Gastrocnemius medialis (tissue), 4 donors: ENCODE measurements at regions not wholly inside any gene's neighbourhood (a gene's known extent, or its start where the extent isn't known, plus 50 kb on each side); places are given as distances from the start of the nearest gene placed in this dataset.

Experiments
- POLR2A ChIP-seq, 2 donors: fragments of 450-650 bp; IDR thresholded peaks; one replicate each; pipeline ENCODE4 v1.6.1; 2017; ENCODE audit warnings: antibody characterized with exemption in 2 of 2, mild to moderate bottlenecking in 2 of 2, moderate library complexity in 2 of 2
- TF ChIP-seq, protein P1 (sequence below), 5 experiments: fragments of 450-650 bp in 3 of 5; fragments of 200-600 bp in 2 of 5; sonication (generic) in 2 of 5; IDR thresholded peaks in 4 of 5; conservative IDR thresholded peaks in 1 of 5; 1 replicate in 4 of 5; 2 replicates in 1 of 5; pipeline ENCODE4 v1.5.1; 2016 to 2019; ENCODE audit warnings: antibody characterized with exemption in 5 of 5, mild to moderate bottlenecking in 3 of 5, moderate library complexity in 3 of 5

DNA sequence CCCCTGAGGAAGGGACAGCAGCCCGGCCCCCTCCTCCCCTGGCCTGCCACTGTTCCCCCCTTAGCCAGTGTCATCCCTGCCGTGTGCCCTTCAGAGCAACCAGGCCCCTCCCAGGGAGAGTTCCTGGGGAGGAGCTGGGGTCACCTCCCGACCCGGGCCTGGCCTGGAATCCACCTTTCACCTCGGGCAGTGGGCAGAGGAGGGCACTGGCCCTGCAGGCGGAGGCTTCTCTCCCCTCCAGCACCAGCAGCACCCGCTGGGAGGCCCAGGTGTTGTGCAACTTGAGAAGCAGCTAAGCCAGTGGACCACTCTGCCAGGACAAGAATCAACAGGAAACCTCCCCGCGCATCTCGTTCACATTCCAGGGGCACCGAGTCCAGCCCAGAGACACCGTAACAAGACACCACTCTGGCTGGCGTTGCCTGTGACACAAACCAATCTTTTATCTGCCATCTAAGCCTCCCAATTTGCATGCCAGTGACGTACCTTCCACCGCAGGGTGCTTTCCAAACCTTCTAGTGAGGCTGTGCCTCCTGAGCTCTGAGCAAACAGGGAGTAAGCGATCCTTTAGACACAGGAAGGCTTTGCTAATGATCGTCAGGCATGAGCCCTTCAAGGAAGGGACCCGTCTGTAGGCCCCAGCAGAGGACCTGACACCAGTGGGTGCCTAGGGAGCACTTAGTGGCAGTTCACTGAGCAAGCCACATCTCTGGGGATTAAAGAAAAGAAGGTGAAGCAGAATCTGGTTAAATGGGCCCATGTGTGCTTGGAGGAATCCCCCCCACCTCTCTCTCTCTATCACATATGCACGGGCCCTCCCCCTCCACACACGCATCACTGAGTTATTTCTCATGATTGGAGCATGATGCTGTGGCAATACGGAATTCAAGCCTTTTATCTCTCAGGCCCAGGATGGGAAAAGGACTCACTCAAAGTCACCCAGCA is 98.9 kb upstream of the TLE3 start:
- peak; percentile 39 to 44 for TF ChIP-seq POLR2A (IDR thresholded peaks at IDR 0.05)
- TF ChIP-seq, protein P1, sequence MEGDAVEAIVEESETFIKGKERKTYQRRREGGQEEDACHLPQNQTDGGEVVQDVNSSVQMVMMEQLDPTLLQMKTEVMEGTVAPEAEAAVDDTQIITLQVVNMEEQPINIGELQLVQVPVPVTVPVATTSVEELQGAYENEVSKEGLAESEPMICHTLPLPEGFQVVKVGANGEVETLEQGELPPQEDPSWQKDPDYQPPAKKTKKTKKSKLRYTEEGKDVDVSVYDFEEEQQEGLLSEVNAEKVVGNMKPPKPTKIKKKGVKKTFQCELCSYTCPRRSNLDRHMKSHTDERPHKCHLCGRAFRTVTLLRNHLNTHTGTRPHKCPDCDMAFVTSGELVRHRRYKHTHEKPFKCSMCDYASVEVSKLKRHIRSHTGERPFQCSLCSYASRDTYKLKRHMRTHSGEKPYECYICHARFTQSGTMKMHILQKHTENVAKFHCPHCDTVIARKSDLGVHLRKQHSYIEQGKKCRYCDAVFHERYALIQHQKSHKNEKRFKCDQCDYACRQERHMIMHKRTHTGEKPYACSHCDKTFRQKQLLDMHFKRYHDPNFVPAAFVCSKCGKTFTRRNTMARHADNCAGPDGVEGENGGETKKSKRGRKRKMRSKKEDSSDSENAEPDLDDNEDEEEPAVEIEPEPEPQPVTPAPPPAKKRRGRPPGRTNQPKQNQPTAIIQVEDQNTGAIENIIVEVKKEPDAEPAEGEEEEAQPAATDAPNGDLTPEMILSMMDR (IDR thresholded peaks at IDR 0.05 in 4 of 5, conservative IDR thresholded peaks at IDR 0.05 in 1 of 5), result peak in 2 of 5 experiments; percentile 20 to 31
